RPMI7951 (cell line): ENCODE measurements at regions not wholly inside any gene's neighbourhood (a gene's known extent, or its start where the extent isn't known, plus 50 kb on each side); places are given as distances from the start of the nearest gene placed in this dataset.

Source experiments
- DNase-seq: peaks from one replicate; pipeline ENCODE4 v3.0.0-alpha.2; 2012; ENCODE audit warnings: low read depth

DNA sequence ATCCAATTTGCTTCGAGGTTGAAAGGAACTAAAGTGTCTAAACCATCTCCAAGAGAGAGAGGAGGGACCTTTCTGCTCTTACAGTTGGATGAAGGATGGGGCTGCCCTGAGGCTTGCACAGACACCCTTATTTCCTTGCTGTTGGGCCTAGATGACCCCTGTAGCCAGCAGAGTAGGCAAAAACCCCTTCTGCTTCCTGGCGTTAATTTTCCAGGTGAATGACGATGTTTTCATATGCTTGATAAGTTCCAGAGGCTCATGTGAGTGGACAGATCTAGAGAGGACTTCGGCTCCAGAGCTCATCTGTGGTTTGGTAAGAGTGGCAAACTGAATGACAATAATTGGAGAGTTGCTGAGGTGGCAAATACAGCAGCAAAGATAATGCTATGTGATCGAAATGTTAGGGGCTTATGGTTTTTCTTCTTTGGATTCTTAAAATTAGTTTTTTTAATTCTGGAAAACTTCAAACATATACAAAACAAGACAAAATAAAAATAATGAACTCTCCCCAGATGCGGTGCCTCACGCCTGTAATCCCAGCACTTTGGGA, 98.6 kb upstream of the MAP4K3 start:
- DNase-seq: no peak

- no peak for DNase-seq
Measured at GRCh38 chr2:39537150-39537549, 100.1 kb upstream of the MAP4K3 start.

DNA sequence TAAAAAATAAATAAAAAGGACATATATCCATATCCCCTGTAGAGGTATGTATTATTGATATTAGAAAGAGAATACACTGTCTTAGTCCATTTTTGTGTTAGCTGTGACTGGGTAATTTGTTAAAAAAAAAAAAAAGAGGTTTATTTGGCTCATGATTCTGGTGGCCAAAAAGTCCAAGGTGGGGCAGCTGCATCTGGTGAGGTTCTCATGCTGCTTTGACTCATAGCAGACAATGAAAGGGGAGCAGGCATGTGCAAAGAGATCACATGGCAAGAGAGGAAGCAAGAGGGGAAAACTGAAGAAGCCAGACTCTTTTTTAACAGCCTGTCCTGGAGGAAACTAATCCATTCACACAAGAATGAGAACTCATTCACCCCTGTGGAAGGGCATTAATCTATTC, 101.6 kb upstream of the MAP4K3 start:
- DNase-seq: no peak

DNA sequence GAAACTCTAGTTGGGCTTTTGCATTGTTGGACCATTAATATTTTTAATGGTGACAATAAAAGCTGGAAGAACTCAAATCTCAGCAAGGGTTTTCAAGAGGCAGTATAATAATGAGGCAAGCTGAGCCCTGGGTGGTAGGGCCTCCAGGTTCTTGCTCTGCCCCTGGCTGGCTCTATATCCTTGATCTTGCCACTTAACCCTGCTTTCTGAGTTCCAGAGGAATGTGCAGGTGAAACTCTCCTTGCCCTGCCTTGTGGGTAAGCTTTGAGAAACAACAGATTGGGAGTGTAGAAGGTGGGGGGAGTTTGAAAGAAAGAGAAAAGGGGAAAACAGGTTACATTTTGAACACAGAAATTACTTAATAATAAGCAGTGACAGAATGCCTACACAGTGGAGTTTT, 103.3 kb upstream of the MAP4K3 start:
- no peak for DNase-seq

DNA sequence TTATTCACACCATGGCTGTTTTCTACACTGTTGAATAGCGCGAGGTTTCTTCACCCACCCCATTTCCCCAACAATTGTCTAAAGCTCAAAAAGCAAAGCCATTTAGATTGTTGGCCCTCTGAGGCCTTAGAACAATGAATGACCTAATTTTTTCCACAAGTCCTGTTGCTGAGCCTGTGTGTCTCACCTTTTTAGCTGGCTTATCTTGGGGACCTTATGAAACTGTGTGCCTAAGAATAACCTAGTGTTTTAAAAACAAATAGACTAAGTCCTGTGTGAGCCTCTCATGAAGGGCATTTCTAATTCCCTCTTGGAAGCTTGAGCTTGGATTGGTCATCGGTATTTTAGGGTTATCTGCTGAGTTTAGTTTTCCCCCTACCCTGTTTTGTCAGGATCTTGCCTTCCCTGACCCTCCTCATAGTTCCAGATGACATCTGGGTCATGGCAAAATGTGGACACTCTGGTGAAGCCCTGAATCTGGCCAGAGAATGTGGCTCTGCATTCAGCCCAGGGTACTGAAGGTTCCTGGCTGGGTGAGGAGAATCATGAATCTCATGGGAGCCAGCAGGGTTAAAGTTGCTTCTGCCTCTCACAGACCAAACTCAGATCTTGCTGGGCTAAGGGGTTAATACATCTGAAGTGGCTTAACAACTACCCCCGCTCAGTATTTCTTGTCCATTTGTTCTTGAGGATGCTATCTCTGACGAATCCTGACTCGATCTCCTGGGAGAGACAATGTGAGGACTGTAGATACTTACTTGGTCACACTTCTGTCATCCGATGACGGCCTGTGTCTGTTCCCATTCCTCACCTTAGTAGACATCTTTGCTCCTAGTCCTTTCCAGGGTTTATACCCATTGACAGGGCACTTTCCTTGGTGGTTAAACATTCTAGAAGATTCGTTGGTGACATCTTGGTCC, 104.2 kb upstream of the MAP4K3 start:
- no peak for DNase-seq

DNA sequence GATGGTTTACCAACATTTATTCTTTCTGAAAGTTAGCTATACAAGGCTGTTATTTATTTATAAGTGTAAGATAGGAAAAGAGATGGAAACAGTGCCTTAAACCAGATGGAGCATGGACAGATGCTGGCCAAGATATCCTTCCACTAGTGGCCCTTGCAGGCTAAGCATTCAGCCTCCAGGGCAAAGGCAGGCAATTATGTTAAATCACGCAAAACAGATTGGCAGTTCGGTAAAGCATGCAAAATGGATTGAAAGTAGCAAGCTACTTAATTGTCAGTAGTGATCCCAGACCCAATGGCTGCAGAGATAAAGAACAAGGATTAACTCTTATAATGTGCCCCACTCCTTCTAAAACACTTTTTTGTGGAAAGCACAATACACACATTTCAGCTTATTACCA, 105.4 kb upstream of the MAP4K3 start:
- peak; percentile 57 for DNase-seq

- DNase-seq: no peak
Measured at GRCh38 chr2:39545957-39546356, 108.9 kb upstream of the MAP4K3 start.

DNA sequence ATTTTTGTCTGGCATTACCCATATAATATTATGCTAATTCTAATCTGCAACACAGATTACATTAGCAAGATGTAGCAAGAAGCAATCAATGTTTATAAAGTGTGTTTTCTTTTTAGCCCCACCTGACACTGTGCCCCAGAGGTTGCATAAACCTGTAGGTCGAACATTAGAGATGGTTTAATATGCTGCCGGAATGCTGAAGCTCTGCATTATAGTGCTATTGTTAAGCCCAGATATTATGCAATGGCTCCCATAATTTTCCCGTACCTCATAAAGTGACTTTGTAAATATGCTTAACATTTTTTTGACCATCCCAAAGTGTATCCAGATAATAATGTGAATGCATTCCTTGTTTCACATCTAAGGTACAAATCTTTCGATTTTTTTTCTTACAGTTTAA, 109.3 kb upstream of the MAP4K3 start:
- no peak for DNase-seq

- peak; percentile 59 for DNase-seq
Measured at GRCh38 chr2:39546937-39547336, 109.9 kb upstream of the MAP4K3 start.

- DNase-seq: peak; percentile 91
Measured at GRCh38 chr2:39547811-39548719, 111.0 kb upstream of the MAP4K3 start.

DNA sequence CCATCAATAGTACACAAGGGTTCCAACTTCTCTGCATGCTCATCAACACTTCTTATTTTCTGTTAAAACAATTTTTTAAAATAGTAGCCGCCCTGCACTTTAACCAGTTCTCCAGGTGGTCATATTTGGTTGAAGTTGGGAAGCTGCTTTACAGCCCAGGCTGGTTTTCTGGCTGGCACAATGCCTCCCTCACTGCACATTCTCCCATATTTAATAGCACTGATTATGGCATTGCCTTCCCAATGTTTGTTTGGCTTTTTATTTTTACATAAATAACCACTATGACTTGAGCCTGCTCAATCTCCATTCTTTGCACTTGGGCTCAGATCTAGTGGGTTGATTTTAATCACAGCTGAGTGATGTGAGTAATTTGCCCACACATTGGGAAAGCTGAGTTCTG, 111.9 kb upstream of the MAP4K3 start:
- no peak for DNase-seq

DNA sequence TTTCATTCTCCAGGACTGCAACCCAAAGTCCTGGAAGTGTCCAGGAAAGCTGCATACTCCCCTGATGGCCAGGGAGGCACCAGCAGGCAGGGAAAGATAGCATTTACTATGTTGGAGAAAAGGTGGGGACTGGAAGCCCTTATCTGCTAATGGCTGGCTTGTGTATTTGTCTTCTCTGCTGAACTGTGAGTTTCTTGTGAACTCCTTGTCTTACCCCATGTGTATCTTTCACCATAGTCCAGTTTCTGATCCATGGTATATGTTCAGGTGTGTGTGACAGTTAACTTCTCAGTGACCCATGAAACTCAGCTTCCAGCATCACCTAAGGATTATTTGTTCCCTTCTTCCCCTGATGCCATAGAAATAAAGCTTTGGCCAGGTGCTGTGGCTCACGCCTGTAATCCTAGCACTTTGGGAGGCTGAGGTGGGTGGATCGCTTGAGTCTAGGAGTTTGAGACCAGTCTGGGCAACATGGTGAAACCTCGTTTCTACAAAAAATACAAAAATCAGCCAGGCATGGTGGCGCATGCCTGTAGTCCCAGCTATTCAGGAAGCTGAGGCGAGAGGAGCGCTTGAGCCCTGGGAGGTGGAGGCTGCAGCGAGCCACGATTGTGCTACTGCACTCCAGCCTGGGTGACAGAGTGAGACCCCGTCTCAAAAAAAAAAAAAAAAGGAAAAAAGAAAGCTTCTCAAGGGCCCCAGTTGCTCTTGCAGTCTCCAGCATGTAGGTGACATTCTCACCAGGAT, 112.8 kb upstream of the MAP4K3 start:
- DNase-seq: no peak

DNA sequence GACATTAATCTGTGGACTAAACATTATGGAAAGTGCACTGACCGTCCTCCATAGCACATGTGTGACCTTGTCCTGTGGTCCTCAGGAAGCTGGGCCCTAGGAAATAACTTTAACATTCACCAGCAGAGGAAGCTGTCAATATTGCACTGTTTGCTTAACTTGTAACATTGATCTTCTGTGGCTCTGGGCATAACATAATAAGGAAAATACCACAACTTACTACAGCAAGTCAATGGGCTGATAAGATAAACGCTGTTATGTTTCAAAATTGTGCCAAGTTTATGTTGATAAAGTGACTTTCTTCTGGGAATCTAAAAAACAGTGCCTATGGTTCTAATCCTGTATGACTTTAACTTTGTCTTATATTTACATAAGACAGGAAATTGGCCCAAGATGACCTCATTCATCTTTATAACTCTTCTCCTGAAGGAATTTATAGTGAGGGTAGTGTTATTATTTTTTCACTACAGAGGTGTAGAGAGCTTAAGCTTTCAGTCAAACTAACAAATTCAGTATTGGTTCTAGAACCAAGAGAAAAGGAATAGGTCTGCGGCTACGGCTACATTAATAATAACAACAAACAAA, 113.7 kb upstream of the MAP4K3 start:
- DNase-seq: no peak

DNA sequence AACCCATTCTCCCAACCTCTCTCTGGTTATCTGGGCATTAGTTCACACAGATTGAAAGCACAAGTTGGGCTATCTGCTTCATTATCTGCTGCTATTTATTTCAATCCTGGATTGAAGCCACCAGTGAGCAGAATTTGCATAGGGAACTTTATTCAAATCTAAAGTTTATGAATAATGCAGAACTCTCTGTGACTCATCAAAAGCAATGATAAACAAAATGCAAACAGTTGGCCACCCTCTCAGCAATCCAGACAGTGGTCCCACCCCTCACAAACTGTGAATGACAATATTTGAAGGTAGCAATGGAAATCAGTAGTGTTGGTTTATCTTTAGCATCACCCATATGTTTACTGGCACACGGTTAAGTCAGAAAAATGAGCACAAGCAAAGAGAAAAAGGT, 106.8 kb upstream of the TMEM178A start:
- DNase-seq: no peak

GRCh38 chr2:39563572-39563971, 102.1 kb upstream of the TMEM178A start:
- DNase-seq: no peak

DNA sequence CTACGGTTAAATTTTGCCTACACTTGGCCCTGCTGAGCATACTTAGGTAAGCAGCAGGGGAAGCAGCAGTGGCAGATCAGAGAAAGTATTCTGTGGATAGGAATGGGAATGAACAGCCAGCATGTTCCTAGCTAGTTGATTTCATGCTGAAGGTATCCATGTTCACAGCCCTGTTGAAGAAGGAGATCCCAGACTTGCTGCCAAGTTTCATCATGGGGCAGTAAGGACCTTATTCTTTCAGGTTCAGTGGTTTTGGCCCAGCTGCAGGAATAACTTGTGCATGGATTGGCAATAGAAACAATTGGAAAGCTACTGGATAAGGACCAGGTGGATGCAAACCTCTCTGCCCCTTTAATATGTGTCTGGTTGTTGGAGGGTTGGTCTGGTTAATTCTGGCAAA, 98.2 kb upstream of the TMEM178A start:
- peak; percentile 67 for DNase-seq

GRCh38 chr2:39568116-39568515, 97.6 kb upstream of the TMEM178A start:
- DNase-seq: no peak

GRCh38 chr2:39568561-39569006, 97.1 kb upstream of the TMEM178A start:
- peak; percentile 90 for DNase-seq

- no peak for DNase-seq
Measured at GRCh38 chr2:39570130-39570555, 95.6 kb upstream of the TMEM178A start.

DNA sequence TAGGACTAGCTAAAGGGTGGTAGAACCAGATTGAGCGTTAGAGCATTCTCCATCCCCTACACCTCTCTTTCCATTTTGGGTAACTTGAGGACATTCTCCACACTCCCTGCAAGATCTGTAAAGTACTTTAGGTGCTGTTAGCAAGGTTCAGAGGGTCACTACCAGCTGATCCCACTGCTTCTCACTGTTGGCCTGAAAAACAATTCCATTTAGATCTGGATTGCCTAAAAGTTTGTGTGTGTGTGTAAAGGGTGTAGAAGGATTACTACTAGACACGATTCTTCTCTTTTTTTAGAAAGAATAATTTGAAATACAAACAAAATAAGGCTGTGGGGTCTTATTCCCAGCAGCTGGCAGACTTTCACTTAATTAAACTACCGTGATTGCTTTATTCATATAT, 95.1 kb upstream of the TMEM178A start:
- no peak for DNase-seq

DNA sequence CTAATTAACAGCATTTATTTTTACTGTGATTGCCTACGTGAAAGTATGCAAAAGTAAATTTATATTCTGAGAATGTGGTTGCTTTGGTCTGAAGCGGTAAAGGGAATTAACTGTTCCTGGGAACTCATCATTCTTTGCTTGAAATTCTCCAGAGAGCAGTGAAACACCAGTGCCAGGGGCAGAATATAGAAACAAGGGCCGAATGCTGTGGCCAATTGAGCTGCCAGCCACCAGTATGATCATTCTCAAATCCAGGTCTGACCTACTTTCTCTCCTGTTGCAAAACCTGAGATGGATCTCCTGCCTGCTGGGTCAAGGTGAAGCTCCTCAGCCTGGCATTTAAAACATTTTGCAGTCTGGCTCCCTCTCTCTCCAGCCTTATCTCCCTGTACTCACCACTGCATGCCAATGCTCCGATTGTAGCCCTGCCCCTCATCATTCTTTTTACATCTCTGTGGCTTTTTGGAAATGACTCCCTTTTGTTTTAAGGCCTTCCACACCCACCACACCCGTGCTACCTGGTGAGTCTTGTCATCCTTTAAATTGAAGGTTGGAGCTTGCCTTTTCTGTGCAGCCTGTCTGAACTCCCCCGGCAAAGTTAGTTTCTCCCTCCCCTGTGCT, 94.5 kb upstream of the TMEM178A start:
- DNase-seq: no peak
